K562 (cell line): ENCODE measurements at regions not wholly inside any gene's neighbourhood (a gene's known extent, or its start where the extent isn't known, plus 50 kb on each side); places are given as distances from the start of the nearest gene placed in this dataset.

Source experiments
- ATAC-seq: fragments of 200-7000 bp; cut with Tn5 transposase; 3 replicates; pipeline ENCODE4 v1.9.1; 2020; ENCODE audit warnings: moderate library complexity
- BruUV-seq: library from RNA; stranded (reverse); fragments of 400-500 nt; replicated peaks from 2 replicates; lab custom pipeline; 2021; lab: Mats Ljungman, UMichigan
- CTCF ChIA-PET: fragments of 300-600 bp; formaldehyde crosslinking; extraction: SDS; loops from one replicate; lab custom pipeline; 2021; ENCODE audit warnings: low intra/inter-chr PET ratio; lab: Yijun Ruan, JAX
- POLR2A ChIA-PET: fragments of 300-600, 350-650 bp; sonication (Branson Sonifier 250); formaldehyde crosslinking; extraction: SDS; loops from one replicate; lab custom pipeline; 2021; ENCODE audit warnings: antibody characterized with exemption, inconsistent platforms; lab: Yijun Ruan, JAX
- DNase-seq, 4 experiments: peaks; one replicate each; pipeline versions ENCODE4 v3.0.0 to v3.0.0-alpha.2; 2011 to 2018; ENCODE audit warnings: low spot score in 3 of 4, mixed read lengths in 3 of 4; ENCODE audit errors: extremely low read depth in 1 of 4
- FAIRE-seq: peaks from 2 replicates; lab custom pipeline; 2011; peaks lifted over from hg19 to GRCh38; lab: Jason Lieb, UNC
- H2AFZ ChIP-seq: 2 replicates; pipeline ENCODE4 v1.6.0; 2011; ENCODE audit warnings: low read depth, low read length, control low read depth, inconsistent platforms
- H3K27ac ChIP-seq: fragments of 200-600 bp; 3 replicates; pipeline ENCODE4 v1.8.0; 2011; ENCODE audit warnings: low read depth, mild to moderate bottlenecking, control low read depth, inconsistent platforms, low read length, moderate library complexity, mixed read lengths; ENCODE audit errors: extremely low read depth
- H3K27me3 ChIP-seq, 2 experiments: fragments of 300-600 bp in 1 of 2; 2 replicates in 1 of 2; 3 replicates in 1 of 2; pipeline versions ENCODE4 v1.6.0 to v1.8.0; 2011; ENCODE audit warnings: inconsistent platforms in 2 of 2, low read length in 2 of 2, mild to moderate bottlenecking in 1 of 2, mixed read lengths in 1 of 2, moderate library complexity in 1 of 2; ENCODE audit not compliant: control insufficient read depth in 2 of 2, insufficient read depth in 2 of 2
- H3K36me3 ChIP-seq: fragments of 300-600 bp; 3 replicates; pipeline ENCODE4 v1.8.0; 2011; ENCODE audit warnings: mild to moderate bottlenecking, low read length, inconsistent platforms; ENCODE audit not compliant: control insufficient read depth, insufficient read depth
- H3K4me1 ChIP-seq, 2 experiments: fragments of 200-600 bp in 1 of 2; replicated peaks in 1 of 2; 2 replicates in 1 of 2; 3 replicates in 1 of 2; pipeline versions ENCODE4 v1.5.1 to v1.8.0; 2011; ENCODE audit warnings: inconsistent platforms in 2 of 2, low read length in 2 of 2, mild to moderate bottlenecking in 1 of 2, mixed read lengths in 1 of 2, moderate library complexity in 1 of 2; ENCODE audit not compliant: control insufficient read depth in 2 of 2, insufficient read depth in 2 of 2
- H3K4me2 ChIP-seq: 2 replicates; pipeline ENCODE4 v1.6.1; 2011; ENCODE audit warnings: low read length, control low read depth, inconsistent platforms, mixed read lengths; ENCODE audit not compliant: insufficient read depth
- H3K4me3 ChIP-seq: fragments of 200-600 bp; sonication (generic), shearing (Covaris generic); 2 replicates; pipeline ENCODE4 v1.5.1; 2016; ENCODE audit warnings: control low read depth, inconsistent platforms
- H3K79me2 ChIP-seq: fragments of 200-600 bp; 3 replicates; pipeline ENCODE4 v1.8.0; 2011; ENCODE audit warnings: low read length, inconsistent platforms; ENCODE audit not compliant: control insufficient read depth, insufficient read depth
- H3K9ac ChIP-seq, 2 experiments: 2 replicates each; pipeline versions ENCODE4 v1.6.0 to v1.6.1; 2011; ENCODE audit warnings: low read depth in 2 of 2, low read length in 2 of 2, control low read depth in 1 of 2, inconsistent platforms in 1 of 2, mild to moderate bottlenecking in 1 of 2, mixed read lengths in 1 of 2; ENCODE audit not compliant: insufficient read depth in 1 of 2
- H3K9me1 ChIP-seq: one replicate; pipeline ENCODE4 v1.6.0; 2011; ENCODE audit warnings: inconsistent platforms, mild to moderate bottlenecking, low read length, moderate library complexity; ENCODE audit not compliant: control insufficient read depth, insufficient read depth
- H3K9me3 ChIP-seq: replicated peaks from 2 replicates; pipeline ENCODE4 v1.5.1; 2011; ENCODE audit warnings: low read depth, low read length, inconsistent platforms; ENCODE audit not compliant: control insufficient read depth, insufficient read depth
- H4K20me1 ChIP-seq: replicated peaks from 2 replicates; pipeline ENCODE4 v1.6.1; 2011; ENCODE audit warnings: low read length, inconsistent platforms, mixed read lengths; ENCODE audit not compliant: control insufficient read depth, insufficient read depth
- ATF4 ChIP-seq: fragments of 450-650 bp; formaldehyde crosslinking; IDR thresholded peaks from 2 replicates; pipeline ENCODE4 v1.4.0; 2022; ENCODE audit warnings: mild to moderate bottlenecking, moderate library complexity
- CREB3 ChIP-seq: fragments of 450-650 bp; conservative IDR thresholded peaks from 2 replicates; pipeline ENCODE4 v1.6.1; 2016; ENCODE audit warnings: missing genetic modification characterization, low read depth, mild to moderate bottlenecking, missing compliant biosample characterization, moderate library complexity
- DPF2 ChIP-seq: fragments of 450-650 bp; IDR thresholded peaks from 2 replicates; pipeline ENCODE4 v1.6.1; 2016
- FOXJ3 ChIP-seq: sonication (generic); formaldehyde crosslinking; IDR thresholded peaks from 2 replicates; pipeline ENCODE4 v1.4.0; 2020; ENCODE audit warnings: mild to moderate bottlenecking, missing genetic modification reagents
- GTF2E2 ChIP-seq: fragments of 200-800 bp; sonication (Bioruptor generic); IDR thresholded peaks from 2 replicates; pipeline ENCODE4 v1.6.1; 2016; ENCODE audit warnings: missing genetic modification characterization, missing compliant biosample characterization
- HDAC6 ChIP-seq: IDR thresholded peaks from 2 replicates; pipeline ENCODE4 v1.6.1; 2012; ENCODE audit warnings: low read depth, mild to moderate bottlenecking, control low read depth, inconsistent platforms, low read length, moderate library complexity
- HNRNPH1 ChIP-seq: fragments of 200-400 bp; formaldehyde crosslinking; optimal IDR thresholded peaks from 2 replicates; pipeline ENCODE3; 2017; ENCODE audit warnings: low read depth, mild to moderate bottlenecking, low read length, moderate library complexity
- HNRNPL ChIP-seq: fragments of 200-400 bp; formaldehyde crosslinking; IDR thresholded peaks from 2 replicates; pipeline ENCODE4 v1.6.1; 2017; ENCODE audit warnings: low read depth, mild to moderate bottlenecking, low read length
- LEF1 ChIP-seq: fragments of 450-650 bp; IDR thresholded peaks from 2 replicates; pipeline ENCODE4 v1.6.1; 2016; ENCODE audit warnings: mild to moderate bottlenecking
- NCOA1 ChIP-seq: fragments of 450-650 bp; IDR thresholded peaks from 2 replicates; pipeline ENCODE4 v1.6.1; 2016; ENCODE audit warnings: low read depth
- PHF20 ChIP-seq: fragments of 450-650 bp; IDR thresholded peaks from 2 replicates; pipeline ENCODE4 v1.6.1; 2018; ENCODE audit not compliant: partially characterized antibody
- RAD21 ChIP-seq, 2 experiments: fragments of 250-450 bp in 1 of 2; fragments of 450-650 bp in 1 of 2; sonication (Bioruptor Pico) in 1 of 2; formaldehyde crosslinking in 1 of 2; IDR thresholded peaks in 1 of 2; conservative IDR thresholded peaks in 1 of 2; 2 replicates each; pipeline versions ENCODE4 v1.4.0 to v1.8.0; 2020 to 2022; ENCODE audit warnings: mild to moderate bottlenecking in 2 of 2, moderate library complexity in 1 of 2
- STAT5B ChIP-seq: fragments of 250-450 bp; sonication (Bioruptor Pico); IDR thresholded peaks from 2 replicates; pipeline ENCODE4 v1.8.0; 2021; ENCODE audit warnings: mild to moderate bottlenecking, inconsistent platforms
- ZNF282 ChIP-seq: sonication (generic); formaldehyde crosslinking; IDR thresholded peaks from 2 replicates; pipeline ENCODE4 v1.8.1; 2023; ENCODE audit warnings: missing genetic modification reagents
- ZNF324 ChIP-seq: fragments of 250-450 bp; sonication (Bioruptor Pico); IDR thresholded peaks from 2 replicates; pipeline ENCODE4 v1.4.0; 2020; ENCODE audit warnings: mild to moderate bottlenecking
- ZSCAN29 ChIP-seq: fragments of 450-650 bp; IDR thresholded peaks from 2 replicates; pipeline ENCODE4 v1.6.1; 2017
- WGBS: fragments of 100-300 bp; shearing (Covaris generic); methylation state at CpG from one replicate; pipeline ENCODE4 v1.1.6; 2016; ENCODE audit warnings: low coverage, mixed read lengths; ENCODE audit not compliant: insufficient coverage; ENCODE audit errors: missing lambda C conversion rate; 5-methylcytosine and 5-hydroxymethylcytosine counted together
- in situ Hi-C: fragments of 300-500 bp; cut with MboI; formaldehyde crosslinking; loops from 4 replicates; pipeline ENCODE4 v1.15.0; 2018; ENCODE audit warnings: inconsistent platforms, mixed read lengths
- intact Hi-C: fragments of 100-400 bp; cut with micrococcal nuclease; formaldehyde crosslinking; loops from 2 replicates; pipeline ENCODE4 v1.14.2; 2022

- no peak for TF ChIP-seq CREB3
- TF ChIP-seq ZNF324 (CRISPR knock-in tag) = no peak
These were observed 206.6 kb downstream of the MAT2B start (continued) for GRCh38 chr5:163712011-163712410.

- Histone ChIP-seq H3K4me1 (no peaks in the 10 kb centered on the region), H3K27ac (no peak overlapping the region), H3K27me3 (no peaks in the 10 kb centered on the region), H4K20me1 (no peaks in the 10 kb centered on the region), H3K4me2 (no peak overlapping the region), H3K36me3 (no peaks in the 10 kb centered on the region)
- intact Hi-C loops = no loop called here
- ChIA-PET POLR2A (no interaction called here), CTCF (no interaction called here)
- ATAC-seq = no peak
- WGBS = 0% methylated on average over 5 of the region's 5 CpGs
- TF ChIP-seq STAT5B (CRISPR knock-in tag) (no peak), LEF1 (no peak), HNRNPL (no peak), ATF4 (CRISPR knock-in tag) (no peak), RAD21 (CRISPR knock-in tag; conservative IDR thresholded peaks at IDR 0.05 in 1 of 2, IDR thresholded peaks at IDR 0.05 in 1 of 2) (no peak), GTF2E2 (tag) (no peak), HDAC6 (no peak), DPF2 (no peak), ZNF282 (no peak), HNRNPH1 (no peak), ZSCAN29 (no peak), FOXJ3 (CRISPR knock-in tag) (no peak), PHF20 (no peak), NCOA1 (no peak)
- TF ChIP-seq, all 486 proteins: peak for 0
- FAIRE-seq (no peak), DNase-seq (no peak)
- no peak overlapping the region for H2AFZ ChIP-seq
- no peaks in the 10 kb centered on the region for H3K79me2 ChIP-seq
- BruUV-seq = no TSS peak
- H3K9ac ChIP-seq = no peak overlapping the region
- no peaks in the 10 kb centered on the region for H3K9me3 ChIP-seq
- no peak overlapping the region for H3K4me3 ChIP-seq
- H3K9me1 ChIP-seq = no peaks in the 10 kb centered on the region
- in situ Hi-C loops = no loop called here
These were observed 212.9 kb downstream of the MAT2B start for GRCh38 chr5:163718272-163718671.
